GM21515 (cell line): ENCODE measurements at regions not wholly inside any gene's neighbourhood (a gene's known extent, or its start where the extent isn't known, plus 50 kb on each side); places are given as distances from the start of the nearest gene placed in this dataset.
"Not testable (repeated sequence)": the region's sequence is repeated elsewhere in the genome, so short reads cannot be mapped to it uniquely, and the experiment has no call there.

ENCODE experiments used
- ATAC-seq: cut with Tn5 transposase; IDR thresholded peaks from one replicate; pipeline ENCODE4 v1.9.1; 2021; ENCODE audit not compliant: unreplicated experiment

- no peak for ATAC-seq
Observed at GRCh38 chr9:88596376-88596775, 61.4 kb downstream of the NXNL2 start.

DNA sequence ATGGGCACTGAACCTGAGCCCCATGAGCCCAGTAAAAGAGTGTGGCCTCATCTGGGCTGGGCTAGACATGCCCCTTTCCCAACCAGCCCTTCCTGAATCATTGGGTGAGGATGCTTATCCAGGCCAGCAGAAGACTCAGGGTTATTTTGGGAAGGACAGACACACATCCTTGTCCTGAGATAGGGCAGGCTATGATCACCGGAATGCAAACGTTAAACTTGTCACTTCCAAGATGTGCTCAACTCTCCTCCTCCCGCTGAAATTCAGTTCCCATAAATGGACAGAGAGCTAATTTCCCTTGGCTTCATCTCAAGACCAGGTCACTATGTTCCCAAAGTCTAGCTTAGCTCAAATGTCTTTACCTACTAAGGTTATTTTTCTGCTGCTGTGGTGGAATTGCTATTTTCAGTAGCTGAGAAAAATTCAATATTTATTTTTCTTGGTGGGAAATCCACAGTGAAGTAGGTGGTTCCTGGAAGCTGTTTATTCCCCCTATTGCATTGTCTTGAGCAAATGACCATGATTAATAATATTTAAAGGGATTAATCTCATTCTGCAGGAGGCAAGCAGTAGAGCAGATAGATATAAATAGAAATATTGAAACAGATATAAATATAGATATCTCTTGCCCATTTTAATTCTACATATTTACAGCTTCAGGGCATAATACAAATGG is 70.0 kb downstream of the NXNL2 start:
- no peak for ATAC-seq

DNA sequence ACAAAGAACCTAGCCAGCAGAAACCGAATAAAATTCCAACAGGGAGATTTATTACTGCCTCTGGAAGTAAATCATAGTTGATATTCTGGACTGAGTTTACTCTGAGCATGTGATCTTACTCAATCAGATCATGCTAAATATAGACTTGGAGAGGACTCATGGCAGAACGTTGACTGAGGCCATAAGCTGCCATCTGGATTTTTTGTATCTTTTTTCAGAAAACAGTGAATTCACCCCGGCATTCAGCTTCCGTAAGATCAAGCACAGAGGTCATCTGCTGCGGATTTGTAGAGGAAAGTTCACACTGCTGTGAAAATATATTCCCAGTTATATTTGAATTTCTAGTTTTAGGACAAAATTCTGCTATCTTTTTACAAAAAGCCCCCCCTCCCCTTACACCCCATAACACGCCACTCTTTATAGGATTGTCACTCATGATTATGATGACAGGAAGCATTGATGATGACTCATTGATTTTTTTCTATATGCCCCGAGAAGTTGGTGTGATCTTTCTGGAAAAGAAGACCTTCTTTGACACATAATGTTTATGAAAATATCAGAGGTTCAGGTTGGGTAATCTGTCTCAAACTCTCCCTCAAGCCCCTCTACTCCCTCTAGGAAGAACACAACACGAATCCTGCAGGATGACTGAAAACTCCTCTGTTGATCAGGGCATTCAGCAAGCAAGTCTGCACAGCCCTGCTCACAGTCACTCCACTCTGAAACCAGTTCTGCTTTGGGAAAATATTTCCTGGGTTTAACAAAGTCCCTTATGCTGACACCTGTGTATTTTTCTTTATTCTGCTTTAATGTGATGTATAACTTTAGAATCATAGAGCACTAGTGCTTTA is 70.8 kb downstream of the NXNL2 start:
- no peak for ATAC-seq

DNA sequence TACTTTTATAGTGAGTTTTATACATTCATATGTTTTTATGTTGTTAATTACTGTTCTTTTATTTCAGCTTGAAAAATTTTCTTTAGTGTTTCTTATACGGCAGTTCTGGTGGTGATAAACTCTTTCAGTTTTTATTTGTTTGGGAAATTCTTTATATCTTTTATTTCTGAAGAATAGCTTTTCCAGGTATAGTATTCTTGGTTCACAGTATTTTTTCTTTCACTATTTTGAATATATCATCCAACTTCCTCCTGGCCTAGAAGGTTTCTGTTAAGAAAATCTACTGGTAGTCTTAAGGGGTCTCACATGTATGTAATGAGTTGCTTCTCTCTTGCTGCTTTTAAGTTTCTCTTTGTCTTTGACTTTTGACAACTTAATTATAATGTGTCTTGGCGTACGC is 79.4 kb downstream of the NXNL2 start:
- no peak for ATAC-seq

DNA sequence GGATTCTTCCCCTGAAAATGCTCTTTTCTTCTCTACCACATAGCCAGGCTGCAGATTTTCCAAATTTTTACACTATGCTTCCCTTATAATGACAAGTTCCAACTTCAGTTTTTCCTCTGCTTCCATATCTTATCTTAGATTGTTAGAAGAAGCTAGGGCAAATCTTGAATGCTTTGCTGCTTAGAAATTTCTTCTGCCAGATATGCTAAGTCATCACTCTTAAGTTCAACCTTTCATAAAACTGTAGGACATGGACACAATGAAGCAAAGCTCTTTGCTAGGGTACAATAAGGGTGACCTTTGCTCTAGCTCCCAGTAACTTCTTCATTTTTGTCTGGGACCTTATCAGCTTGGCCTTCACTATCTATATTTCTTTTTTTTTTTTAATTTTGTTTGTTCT is 88.7 kb downstream of the NXNL2 start:
- ATAC-seq: no peak

DNA sequence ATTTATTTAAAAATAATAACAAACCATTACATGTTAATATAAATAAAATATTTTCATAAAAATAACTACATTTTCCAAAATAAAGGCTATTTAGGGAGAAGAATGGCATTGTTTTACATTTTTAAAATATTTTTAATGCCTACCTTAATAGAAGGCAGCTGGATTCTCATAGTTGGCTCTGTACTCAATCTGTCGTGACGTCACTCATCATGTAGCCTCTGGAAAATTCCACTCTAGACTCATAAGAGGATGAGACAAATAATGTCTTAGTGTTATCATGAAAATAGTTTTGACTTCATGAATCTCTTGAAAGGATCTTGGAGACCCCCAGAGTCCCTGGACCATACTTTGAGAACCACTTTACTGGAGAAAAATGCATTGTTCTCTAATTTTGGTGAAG is 93.1 kb downstream of the NXNL2 start:
- no peak for ATAC-seq

DNA sequence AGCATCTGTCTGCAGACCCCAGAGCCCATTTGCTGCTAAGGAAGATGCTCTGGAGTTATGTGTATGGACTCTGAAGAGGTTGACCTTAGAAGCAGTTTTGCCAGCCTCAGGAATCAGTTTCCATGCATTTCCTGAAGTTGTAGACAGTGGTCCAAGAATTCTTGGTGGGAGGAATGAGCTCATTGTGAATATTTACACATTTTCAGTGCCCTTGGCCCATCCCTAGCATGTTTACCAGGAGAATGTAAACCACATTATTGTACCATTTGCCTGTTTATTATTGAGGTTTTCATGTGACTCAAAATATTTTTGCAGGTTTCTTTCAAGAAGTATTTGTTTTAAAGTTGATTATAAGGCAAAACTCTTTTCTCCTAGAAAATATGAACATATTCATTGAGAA is 93.8 kb downstream of the NXNL2 start:
- ATAC-seq: no peak

- not testable (repeated sequence) for ATAC-seq
Observed at GRCh38 chr9:88630574-88630973, 95.6 kb downstream of the NXNL2 start.

DNA sequence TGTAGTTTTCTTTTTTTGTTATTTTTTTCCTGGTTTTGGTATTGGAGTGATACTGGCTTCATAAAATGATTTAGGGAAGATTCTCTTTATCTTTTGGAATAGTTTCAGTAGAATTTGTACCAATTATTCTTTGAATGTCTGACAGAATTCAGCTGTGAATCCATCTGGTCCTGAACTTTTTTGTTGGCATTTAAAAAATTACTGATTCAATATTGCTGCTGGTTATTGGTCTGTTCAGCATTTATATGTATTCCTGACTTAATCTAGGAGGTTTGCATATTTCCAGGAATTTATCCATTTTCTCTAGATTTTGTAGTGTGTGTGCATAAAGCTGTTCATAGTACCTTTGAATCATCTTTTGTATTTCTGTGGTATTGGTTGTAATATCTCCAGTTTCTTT is 100.2 kb downstream of the NXNL2 start:
- no peak for ATAC-seq

DNA sequence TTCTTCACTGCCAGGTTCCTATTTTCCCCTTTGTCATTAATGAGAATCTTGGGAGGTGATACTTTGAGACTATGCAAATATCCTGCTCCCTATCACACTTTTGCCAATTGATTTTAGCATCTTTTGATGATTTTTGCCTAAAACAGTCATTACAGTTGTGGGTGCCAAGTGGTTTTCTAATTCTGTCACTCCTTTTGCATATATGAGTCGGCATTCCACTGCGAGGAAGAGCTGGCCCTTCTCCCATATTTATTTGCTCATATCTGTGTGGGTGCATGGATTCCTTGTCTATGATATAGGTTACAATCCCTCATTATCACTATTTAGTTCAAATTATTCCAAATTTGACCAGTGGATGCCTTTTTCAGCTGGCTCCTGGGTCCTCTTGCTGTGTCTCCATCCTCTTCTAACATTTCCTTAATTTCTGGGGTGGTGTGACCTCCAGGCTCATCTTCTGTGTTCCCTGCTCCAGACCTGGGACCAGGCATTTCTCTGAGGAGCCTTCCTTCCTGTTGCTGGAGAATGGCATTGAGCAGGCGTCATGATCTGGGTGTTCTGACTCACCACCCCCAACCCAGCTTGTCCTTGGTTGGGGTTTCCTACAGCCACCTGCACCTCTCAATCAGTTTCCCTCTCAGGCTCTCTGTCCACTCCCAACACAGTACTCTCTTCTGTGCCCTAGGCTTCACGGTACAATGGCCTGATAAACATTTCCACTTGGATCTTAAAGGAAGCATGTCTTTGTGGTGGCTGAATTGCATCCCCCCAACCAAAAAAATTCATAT is 106.7 kb downstream of the NXNL2 start:
- no peak for ATAC-seq

GRCh38 chr9:88642336-88642735 is 107.4 kb downstream of the NXNL2 start:
- no peak for ATAC-seq

- ATAC-seq: no peak
Observed at GRCh38 chr9:88643931-88644330, 109.0 kb downstream of the NXNL2 start.

GRCh38 chr9:88645172-88645878 is 110.3 kb downstream of the NXNL2 start:
- no peak for ATAC-seq

GRCh38 chr9:88645879-88646199 is 110.9 kb downstream of the NXNL2 start:
- ATAC-seq: no peak

DNA sequence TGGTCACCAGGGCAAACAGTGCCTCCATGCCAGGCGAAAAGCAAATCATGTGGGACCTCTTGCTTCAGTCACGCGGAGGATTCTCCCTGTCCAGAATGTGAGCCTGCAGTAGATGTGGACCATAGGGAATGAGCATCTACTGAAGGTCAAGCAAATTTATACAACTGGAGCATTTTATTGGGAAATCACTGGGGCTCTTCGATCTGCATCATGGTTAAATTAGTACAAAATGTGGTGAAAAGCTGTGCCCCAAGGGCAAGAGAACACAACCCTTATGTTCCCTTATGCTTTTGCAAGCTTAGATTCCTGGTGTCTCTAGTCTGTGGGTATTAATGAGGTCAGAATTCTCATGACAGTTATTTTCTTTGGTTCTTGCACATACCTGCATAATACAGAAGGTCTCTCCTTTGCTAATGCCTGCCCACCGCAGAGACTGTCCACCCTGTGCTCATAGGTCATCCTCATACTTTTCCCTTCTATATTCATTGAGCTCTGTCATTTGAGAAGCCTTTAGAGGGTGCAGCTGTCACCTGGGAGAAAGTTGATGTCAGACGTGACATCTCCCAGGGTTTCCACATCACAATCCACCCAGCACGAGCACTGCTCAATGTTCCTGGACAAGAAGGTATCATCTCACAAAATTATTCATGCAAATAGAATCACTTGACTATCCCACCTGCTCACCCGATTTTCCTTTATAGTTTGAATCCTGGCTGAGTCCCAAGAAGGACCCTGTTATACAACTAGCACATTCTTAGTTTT is 111.7 kb downstream of the NXNL2 start:
- ATAC-seq: no peak

- no peak for ATAC-seq
Observed at GRCh38 chr9:88651682-88652633, 117.0 kb downstream of the NXNL2 start.

GRCh38 chr9:88652876-88653275 is 117.9 kb downstream of the NXNL2 start:
- no peak for ATAC-seq

DNA sequence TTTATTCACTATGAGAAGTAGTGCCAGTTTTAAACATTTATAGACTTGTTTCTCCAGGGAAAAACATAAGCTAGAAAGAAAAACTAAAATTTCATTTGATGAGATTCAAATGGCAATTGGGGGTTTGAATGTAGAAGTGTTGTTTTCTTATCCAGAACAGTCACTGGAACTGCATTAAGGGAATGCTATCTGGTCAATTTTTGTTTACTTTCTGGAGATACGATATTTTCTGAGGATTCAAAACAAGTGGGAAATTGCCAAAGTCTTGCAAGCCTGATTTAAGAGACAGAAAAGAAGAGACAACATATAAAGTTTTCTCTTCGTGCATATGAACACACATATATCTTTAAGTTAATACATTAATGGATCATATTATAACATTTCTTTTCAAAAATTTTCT is 118.4 kb downstream of the NXNL2 start:
- ATAC-seq: no peak

DNA sequence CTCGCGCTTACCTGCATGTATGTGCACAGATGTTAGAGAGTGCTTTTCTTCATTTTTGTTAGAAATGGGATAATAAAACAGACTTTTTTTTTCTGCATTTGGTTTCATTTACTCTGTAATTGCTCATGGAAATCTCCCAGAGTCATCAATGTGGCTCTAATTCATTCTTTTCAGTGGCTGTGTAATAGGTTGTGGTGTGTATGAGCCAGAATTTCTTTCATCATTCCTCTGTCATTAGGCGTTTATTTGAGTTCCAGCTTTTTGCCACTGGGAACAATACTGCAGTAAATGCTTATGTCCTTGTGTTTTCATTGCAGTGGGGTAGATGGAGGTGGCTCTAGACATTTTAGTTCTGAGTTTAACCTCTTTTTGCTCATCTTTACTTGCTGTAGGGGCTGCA is 118.9 kb downstream of the NXNL2 start:
- no peak for ATAC-seq
